GM18868 (cell line): ENCODE measurements at regions not wholly inside any gene's neighbourhood (a gene's known extent, or its start where the extent isn't known, plus 50 kb on each side); places are given as distances from the start of the nearest gene placed in this dataset.

Experiments used
- ATAC-seq: cut with Tn5 transposase; IDR thresholded peaks from one replicate; pipeline ENCODE4 v1.9.1; 2021; ENCODE audit warnings: mild to moderate bottlenecking, moderate library complexity; ENCODE audit not compliant: unreplicated experiment

DNA sequence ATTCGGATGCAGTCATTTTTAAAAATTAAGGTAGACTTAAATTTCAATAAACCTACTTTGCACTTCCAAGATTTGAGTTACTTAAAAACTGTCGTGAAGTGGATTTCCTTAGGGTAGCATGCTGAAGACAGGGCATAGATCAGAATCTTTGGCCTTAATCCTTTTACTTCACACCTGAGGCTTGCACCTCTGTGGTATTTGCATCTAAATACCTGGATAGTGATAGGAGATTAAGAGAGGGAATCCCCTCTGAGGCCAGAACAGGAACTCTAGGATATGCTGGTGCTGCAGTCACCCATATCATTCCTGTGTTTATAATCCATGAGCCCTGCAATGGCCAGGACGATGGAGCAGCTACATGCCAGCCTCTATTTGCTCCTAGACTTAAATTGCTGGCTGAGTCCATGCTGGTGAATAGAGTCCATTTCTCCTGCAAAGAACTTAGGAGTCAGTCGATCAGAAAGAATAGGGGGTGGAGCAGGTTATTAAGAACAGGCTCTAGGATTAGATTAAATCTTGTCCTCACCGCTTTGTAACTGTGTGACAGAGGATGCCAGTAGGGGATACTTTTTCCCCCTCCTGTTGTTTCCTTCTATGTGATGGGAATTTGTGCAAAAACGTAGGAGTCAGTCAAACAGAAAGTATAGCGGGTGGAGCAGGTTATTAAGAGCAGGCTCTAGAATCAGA lies 333.6 kb downstream of the DUSP10 start:
- no peak for ATAC-seq

DNA sequence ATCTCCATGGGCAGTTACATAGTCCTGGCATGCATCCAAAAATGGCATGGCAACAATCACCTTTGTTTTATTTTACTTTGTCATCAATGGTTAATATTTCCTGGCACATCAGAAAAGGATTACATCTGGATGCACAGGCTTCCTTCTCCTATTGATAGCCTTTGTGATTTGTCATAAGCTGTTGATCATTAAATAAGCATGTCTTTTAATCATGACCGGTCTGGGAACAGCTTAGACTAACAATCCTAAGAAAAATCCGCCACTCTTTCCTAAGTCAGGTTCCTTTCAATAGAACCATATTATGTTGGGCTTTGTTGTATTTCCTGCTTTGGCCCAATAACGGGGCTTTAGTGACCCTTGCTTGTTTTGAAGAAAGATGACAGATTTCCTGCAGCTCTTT lies 330.6 kb downstream of the DUSP10 start:
- no peak for ATAC-seq

DNA sequence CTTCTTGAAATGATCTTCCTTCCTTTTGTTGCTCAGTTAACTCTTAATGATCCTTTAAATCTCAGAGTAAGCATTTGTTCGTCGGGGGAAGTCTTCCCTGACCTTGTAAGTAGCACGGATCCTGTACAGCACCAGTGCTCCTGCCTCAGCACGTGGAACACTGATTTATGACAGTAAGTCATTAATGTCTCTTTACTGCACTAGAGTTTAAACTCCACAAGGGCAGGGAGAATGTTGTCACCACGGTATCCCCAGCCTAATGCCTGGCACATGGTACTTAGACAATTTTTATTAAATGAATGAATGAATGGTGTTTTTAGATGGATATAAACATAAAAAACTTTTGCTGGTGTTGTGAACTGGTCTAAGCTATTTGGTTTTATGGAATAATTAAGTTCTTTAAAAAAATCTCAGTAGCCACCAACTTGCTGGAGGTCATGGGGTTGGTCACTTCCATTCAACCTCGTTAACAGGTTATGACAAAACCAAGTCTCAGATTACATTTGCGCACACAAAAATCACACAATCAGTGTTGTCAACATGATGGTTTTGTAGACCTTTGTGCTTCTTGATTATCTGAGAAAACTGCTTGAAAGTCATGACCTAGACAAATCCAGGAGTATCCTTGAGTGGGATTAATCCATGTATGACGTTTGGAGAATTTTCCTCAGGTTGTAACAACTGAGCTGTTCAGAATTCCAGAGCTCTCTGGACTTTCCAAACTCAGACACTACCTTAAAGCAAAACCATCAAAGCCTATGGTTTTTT lies 326.9 kb downstream of the DUSP10 start:
- ATAC-seq, result no peak

DNA sequence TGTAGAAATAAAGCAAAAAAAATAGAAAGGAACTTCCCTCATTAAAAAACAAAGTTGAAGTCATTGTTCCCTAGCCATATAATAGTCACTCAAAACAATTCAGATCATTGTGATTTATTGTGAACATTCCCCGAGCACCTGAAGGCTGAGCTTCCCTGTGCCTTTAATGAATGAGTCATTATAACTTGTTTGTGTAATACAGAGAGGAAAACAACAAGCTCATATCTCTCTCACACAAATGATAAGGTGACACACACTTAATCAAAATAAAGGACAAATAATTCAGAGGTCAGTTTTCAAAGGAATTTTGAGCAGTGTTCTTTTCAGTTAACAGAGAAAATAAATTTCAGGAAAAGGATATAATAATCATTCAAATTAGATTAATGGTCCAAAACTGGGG lies 326.2 kb downstream of the DUSP10 start:
- ATAC-seq, result no peak

DNA sequence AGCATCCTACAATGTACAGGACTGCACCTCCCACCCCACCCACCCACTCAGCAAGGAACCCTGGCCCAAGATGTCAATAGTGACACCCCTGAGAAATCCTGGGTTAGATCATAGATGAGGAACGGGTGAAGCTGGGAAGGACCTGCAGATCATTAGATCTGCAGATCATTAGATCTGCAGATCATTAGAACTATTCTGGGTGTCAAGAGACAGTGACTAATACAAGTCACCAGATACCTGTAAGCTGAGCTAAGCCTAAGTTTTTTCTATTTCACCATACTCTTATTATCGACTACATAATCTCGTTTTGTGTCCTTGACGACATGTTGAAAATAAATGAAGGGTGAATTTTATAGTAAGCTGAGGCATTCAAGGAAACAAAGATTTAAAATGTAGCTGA lies 325.7 kb downstream of the DUSP10 start:
- no peak for ATAC-seq

DNA sequence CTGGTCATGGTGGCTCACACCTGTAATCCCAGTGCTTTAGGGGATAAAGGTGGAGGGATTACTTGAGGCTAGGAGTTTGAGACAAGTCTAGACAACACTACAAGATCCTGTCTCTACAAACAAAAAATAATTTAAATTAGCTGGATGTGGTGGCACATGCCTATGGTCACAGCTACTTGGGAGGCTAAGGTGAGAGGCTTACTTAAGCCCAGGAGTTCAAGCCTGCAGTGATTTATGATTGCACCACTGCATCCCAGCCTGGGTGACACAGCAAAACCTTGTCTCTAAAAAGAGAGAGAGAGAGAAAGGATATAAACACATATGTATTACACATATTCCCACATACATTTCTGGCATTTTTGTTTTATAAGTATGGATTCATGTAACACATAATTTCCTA lies 325.2 kb downstream of the DUSP10 start:
- ATAC-seq, result no peak

DNA sequence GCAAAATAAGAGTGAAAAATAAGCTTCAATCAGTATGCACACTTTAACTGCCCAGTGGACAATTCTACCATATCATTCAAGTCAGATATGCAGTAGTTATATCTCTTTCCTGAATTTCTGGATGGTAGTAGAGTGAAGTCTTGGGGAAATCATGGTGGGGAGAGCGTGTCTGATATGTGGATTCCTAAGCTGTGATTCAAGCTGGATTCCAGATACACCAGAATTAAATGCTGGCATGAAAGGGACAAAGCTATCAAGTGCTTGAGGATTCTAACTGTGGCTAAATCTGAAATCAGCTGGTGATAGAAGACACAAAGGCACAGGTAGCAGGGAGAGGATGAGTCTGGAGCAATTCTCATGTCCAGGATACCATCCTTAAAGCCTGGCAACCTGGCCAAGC lies 323.5 kb downstream of the DUSP10 start:
- no peak for ATAC-seq

DNA sequence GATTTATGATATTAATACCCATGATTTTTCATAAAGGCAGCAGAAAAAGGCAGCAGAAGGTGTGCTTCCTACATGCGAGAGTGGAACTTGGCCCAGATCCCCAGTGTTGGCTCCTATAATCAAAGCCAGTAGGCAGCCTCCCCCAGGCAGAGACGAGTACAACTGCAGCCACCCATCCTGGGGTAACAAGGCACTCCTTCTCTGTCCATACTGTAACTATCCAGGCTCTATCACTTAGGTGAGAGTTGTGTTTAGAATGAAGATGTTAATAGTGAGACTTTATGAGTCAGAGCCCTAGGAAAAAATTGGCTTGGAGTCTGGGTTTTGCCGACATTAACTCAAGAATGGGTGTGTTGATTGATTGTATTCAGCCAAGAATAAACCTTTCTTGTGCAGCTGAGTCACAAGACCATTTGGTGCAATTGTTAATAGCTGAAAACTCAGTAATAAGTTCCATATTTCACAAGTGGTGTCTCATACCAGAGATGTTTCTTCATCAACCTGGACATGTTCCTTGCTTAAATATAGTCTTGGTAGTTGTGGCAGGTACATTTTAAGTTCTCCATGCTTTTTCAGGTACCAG lies 322.3 kb downstream of the DUSP10 start:
- ATAC-seq, result no peak

DNA sequence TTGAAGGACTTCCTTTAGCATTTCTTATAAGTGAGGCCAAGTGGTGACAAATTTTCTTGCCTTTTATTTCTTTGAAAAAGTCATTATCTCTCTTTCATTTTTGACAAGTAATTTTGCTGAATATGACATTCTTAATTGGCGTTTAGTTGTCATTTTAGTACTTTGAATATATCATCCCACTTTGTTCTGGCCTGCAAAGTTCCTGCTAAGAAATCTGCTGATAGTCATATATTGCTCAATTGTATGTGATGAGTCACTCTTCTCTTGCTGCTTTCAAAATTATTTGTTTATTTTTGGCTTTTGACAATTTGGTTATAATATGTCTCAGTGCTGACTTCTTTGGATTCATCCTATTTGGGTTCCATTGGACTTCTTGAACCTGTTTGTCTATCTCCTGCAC lies 312.6 kb downstream of the DUSP10 start:
- ATAC-seq, result no peak

DNA sequence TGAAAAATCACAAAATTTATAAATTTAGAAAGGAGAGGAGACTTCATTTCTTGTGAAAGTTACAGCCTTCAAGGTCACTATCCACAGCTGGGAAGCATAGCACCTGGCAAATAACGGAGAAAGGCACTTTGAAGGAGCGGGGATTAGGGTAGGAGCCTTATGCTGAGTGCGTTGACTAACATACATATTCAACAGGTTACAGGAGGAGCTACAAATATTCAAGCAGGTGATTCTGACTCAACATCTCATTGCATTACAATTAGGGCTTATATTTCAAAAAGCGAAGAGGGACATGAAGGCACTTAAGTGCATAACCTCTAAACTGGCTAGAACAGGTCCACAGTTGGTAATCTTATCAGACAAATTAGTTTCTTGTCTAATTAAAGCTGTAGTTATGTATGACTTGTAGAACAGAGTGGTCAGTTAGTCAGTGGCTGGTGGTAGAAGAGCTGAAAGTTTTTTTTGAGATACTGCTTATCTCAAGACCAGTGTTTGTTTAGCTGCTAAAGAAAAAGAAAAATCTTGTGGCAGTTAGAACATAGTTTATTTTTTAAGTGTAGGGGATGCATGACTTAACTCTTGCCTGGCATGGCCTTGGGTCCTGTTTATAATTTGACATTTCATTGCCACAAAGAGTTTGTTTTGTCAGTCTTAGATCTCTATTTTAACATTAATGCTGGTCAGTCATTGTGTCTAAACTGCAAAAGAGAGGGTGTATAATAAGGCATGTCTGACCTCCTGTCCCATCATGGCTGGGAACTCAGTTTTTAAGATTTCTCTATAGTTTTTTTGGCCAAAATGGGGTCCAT lies 311.5 kb downstream of the DUSP10 start:
- ATAC-seq, result no peak

DNA sequence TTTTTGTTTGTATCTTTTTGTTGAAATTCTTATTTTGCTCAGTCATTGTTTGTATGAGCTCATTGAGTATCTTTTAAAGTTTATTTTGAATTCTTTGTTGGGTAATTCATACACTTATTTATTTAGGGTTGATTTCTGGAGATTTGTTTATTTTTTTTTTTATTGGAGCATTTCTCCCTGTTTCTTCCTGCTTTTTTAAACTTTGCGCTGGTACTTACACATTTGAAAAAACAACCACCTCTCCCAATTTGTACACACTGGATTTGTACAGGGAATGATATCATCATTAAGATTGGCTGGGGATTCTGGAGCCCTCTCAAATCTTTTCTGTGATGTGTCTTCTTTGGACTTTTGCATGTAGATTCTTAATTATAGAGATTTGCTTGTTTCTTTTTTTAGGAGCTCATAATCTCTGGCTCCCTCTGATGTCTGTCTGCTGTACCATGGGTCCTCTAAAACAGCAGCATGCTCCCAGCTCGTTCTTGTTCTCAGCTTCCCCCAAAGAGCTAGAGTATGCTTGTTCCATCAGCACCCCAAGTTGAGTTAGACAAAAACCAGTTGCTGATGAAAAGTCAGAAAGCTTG lies 310.7 kb downstream of the DUSP10 start:
- no peak for ATAC-seq

DNA sequence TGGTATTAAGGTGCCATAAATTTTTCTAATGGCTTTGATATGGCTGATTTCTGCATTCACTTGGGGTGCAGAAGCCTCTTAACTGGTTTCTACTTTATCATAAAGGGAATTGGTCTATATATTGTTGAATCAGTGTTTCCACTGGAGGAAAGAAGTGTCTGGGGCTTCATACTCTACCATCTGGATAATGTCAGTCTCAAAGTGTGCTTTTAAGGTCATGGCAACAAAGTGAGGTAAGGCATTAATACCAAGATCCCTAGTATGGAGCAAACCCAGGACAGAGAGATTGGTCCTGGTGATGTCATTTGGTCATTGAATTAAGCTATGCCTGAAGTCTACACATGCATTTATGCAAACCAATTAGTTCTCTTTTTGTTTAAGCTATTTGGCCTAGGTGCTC lies 309.9 kb downstream of the DUSP10 start:
- ATAC-seq, result no peak

DNA sequence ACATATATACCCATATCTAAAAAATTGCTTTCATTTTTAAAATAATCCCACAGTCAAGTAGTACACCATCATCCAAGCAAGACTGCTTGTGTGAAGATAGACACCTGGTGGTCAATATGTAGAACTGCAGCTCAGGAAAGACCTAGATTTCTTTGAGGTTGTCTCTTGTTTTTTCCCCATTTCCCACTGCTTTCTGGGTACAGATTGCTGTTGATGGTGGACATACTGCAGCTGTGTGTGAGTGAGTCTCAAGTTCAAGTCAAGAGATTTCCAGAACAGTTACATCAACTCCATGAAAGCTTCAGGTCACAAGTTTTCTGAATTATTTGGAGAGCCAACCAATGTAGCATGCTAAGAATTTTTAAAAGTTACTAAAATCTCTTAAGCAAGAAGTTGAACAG lies 306.4 kb downstream of the DUSP10 start:
- peak; percentile 37 for ATAC-seq

DNA sequence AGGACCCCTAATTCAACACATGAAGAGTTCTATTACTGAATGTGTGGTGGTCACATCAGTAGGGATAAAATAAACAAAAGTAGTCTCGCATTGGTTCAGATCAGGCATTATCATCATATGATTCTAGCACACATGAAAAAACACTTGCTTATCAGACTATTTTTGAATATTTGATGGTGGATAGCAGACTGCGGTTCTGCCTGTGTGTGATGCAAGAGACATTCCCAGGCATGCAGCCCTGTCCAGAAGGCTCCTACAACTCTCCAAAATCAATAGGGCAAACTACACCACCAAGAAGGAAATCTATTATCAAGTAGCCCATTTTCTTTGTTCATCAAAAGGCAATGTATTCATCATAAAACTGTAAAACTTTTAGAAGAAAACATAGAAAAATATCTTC lies 304.7 kb downstream of the DUSP10 start:
- ATAC-seq, result no peak

DNA sequence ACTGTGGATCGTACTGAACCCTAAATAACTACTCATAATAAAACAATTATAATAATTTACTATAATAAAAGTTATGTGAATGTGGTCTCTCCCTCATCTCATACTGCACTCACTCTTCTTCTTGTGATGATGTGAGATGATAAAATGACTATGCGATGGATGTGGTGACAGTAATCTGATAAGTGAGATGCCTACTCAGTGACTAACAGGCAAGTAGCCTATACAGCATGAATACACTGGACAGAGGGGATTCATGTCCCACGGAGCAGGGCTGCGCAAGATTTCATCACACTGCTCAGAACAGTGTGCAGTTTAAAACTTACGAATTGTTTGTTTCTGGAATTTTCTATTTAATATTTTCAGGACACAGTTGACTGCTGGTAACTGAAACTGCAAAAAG lies 304.0 kb downstream of the DUSP10 start:
- ATAC-seq, result no peak

DNA sequence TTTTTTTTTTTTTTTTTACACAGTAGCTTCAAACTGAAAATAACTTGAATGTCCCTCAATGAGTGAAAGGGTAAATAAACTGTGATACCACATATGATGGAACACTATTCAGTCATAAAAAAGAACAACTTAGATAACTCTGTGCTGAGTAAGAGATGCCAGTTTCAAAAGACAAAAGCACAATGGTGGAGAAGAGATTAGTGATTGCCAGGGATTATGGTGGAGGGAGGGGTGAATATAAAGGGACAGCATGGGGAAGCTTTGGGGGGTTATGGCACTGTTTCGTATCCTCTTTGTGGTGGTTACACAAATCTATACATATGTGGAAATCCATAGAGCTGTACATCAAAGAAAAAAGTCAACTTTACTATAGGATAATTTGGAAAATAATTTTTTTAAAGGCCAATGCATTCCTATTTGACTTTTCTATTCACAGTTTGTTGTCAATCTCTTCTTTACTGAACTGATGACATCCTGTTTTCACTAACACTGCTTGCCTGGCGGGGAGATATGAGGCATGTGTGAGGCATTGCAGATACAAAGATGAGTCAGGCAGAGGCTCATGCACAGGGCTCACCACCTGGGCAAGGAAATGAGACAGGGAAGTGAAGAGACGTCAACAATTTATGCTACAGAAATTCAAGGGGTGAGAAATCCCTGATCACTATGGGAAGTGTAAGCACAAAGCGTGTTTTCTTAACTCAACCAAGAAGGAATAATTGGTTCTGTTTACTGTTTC lies 302.7 kb downstream of the DUSP10 start:
- peak; percentile 93 for ATAC-seq

DNA sequence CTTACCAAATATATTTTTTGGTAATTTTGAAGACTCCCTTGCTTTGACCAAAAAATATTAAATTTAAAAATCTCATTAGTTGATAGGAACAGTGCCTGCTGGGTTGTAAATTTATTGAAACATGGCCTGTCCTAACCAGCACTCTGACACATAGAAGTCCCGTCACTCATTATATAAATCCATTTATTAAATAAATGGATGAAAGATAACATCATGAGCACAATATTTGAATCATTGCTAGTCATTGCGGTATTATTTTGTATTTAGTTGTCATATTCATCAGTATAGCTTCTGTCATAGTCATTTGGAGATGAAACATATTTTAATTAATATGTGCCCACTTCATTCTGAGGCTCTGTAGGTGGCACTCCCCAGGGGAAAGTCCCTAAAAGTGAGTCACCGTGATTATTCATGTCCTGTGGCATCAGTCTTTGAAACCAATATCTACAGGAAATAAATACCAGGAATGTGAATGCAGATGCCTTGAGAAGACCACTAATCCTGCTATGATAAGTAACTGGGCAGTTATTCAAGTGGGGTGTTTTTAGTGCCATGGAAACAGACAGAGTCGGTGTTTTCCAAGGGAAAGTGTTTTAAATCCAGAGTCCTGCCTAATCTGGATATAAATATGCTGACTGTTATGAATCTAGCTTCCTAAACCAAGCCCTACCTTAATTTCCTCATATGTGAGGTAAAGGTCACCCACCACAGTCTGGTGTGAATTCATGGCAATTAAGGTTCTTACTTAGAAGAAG lies 302.0 kb downstream of the DUSP10 start:
- ATAC-seq, result peak; percentile 50

DNA sequence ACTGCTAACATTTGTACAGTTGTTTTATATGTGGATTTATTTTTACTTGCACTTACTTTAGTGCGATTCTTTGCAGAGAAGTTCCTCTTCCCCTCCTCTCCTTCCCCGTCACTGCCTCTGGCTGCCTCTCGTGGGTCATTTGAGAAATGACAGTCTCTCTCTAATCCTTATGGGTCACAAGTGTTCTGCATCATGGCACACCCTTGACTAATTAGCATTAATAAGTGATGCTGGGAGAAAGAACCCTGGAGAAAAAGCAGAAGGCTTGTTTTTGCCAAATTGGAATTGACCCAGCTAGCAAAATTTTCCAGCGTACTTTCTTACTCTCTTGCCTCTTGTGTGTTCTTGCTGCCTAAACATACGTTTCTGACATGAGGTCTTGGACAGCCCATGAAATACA lies 301.2 kb downstream of the DUSP10 start:
- ATAC-seq, result peak; percentile 22

DNA sequence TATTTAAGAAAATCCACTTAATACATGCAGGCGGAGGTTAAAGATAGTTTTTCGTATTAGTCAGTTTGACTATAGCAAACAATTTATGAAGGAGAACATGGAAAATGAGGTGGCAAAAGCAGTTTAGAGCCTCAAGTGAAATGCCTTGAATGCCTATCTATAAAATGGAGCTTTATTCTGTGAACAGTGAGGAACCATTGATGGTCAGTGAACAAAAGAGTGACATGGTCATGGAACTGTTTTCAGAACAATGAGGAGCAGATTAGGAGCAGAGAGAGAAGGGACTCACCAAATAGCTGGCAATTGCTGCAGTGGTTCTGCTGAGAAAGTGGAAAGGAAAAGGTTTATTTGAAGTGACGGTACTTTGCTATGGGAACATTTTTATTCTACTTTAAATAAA lies 299.8 kb downstream of the DUSP10 start:
- ATAC-seq, result no peak

DNA sequence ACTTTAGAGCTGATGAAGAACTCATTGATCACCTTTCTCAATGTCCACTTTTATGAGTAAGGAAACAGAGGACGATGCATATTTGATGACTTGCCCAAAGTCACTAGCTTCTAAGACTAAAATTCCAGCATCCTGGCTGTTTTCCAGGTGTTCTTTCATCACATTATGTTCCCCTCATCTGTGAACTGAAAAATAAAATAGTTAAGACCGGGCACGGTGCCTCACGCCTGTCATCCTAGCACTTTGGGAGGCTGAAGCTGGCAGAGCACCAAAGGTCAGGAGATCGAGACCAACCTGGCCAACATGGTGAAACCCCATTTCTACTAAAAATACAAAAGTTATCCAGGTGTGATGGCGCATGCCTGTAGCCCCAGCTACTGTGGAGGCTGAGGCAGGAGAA lies 297.5 kb downstream of the DUSP10 start:
- ATAC-seq, result no peak
